Heart right ventricle (tissue), 16 donors: ENCODE measurements at regions not wholly inside any gene's neighbourhood (a gene's known extent, or its start where the extent isn't known, plus 50 kb on each side); places are given as distances from the start of the nearest gene placed in this dataset.
"Not testable (repeated sequence)": the region's sequence is repeated elsewhere in the genome, so short reads cannot be mapped to it uniquely, and the experiment has no call there.

Source experiments
- ATAC-seq, 8 donors: fragments of 200-7000 bp; cut with Tn5 transposase; one replicate each; pipeline ENCODE4 v1.9.1; 2020; ENCODE audit warnings: mild to moderate bottlenecking in 8 of 8, moderate library complexity in 8 of 8, moderate number of reproducible peaks in 1 of 8
- DNase-seq, 2 donors: peaks; one replicate each; pipeline ENCODE4 v3.0.0-alpha.2; 2020
- H3K27ac ChIP-seq, 10 donors: fragments of 200-600 bp; sonication (generic) in 2 of 10; one replicate each; pipeline versions ENCODE4 v1.5.0 to v1.8.0; 2020 to 2022; ENCODE audit warnings: mild to moderate bottlenecking in 3 of 10
- H3K27me3 ChIP-seq, 7 donors: fragments of 200-600 bp; one replicate each; pipeline ENCODE4 v1.8.0; 2021 to 2022; ENCODE audit warnings: mild to moderate bottlenecking in 2 of 7
- H3K36me3 ChIP-seq, 9 donors: fragments of 200-600 bp; sonication (generic) in 1 of 9; one replicate each; pipeline versions ENCODE4 v1.5.0 to v1.8.0; 2020 to 2022; ENCODE audit warnings: mild to moderate bottlenecking in 2 of 9
- H3K4me1 ChIP-seq, 9 donors: fragments of 200-600 bp; sonication (generic) in 1 of 9; one replicate each; pipeline versions ENCODE4 v1.5.0 to v1.8.0; 2020 to 2022; ENCODE audit warnings: mild to moderate bottlenecking in 4 of 9
- H3K4me3 ChIP-seq, 10 donors: fragments of 200-600 bp; sonication (generic) in 2 of 10; one replicate each; pipeline versions ENCODE4 v1.5.0 to v1.8.0; 2020 to 2022; ENCODE audit warnings: mild to moderate bottlenecking in 7 of 10, moderate library complexity in 2 of 10
- H3K9me3 ChIP-seq, 11 donors: fragments of 200-600 bp in 10 of 11; sonication (generic) in 2 of 11; one replicate each; pipeline versions ENCODE4 v1.5.0 to v1.8.0; 2013 to 2022; ENCODE audit warnings: mild to moderate bottlenecking in 2 of 11, control low read depth in 1 of 11, moderate library complexity in 1 of 11
- WGBS, 2 donors: extraction: QIAGEN DNeasy Blood & Tissue Kit; methylation state at CpG; one replicate each; pipeline ENCODE4 v1.1.7; 2013; ENCODE audit warnings: inconsistent platforms in 1 of 2; 5-methylcytosine and 5-hydroxymethylcytosine counted together
- intact Hi-C, 10 donors: fragments of 100-400 bp; cut with DNase I; formaldehyde crosslinking; loops; one replicate each; pipeline versions ENCODE4 v1.11.1 to v1.14.2; 2022
- TF ChIP-seq, protein P1 (sequence below), 9 donors: fragments of 200-600 bp; sonication (generic) in 2 of 9; IDR thresholded peaks; one replicate each; pipeline versions ENCODE4 v1.5.0 to v1.8.0; 2021 to 2022; ENCODE audit warnings: antibody characterized with exemption in 9 of 9, mild to moderate bottlenecking in 5 of 9, moderate library complexity in 1 of 9
- donor health status: Arrhythmogenic right ventricular cardiomyopathy.
- donor health status: ischemic (EF 13 %, LVEDD 7.1; RV severe dilation, severe dysfunction).
- donor health status: healthy with polysubstance abuse.
- donor health status: DM: no; HTN: yes; CAD: no.
- donor health status: DM: no; HTN: no; CAD: no.
- donor health status: ischemic (EF 25% LVEDD 6.9; RV normal size, moderate dysfunction).
- donor health status: ischemic (EF 25% LVEDD 5.7; RV mildly dilated, moderate dysfunction).
- donor health status: healthy.
- donor health status: DM: yes; HTN: yes; CAD: no.
- donor health status: Ischemic cardiomyopathy.
- donor health status: ischemic (EF 35%, LVEDD 5.7; RV mildly dilated, moderate dysfunction).
- donor health status: nonischemic (EF 11% LVEDD 7.7; RV severe dilation, severe dysfunction).
- donor health status: DM: yes; HTN: yes; CAD: no.
- donor health status: PGD.
- donor health status: ischemic (EF 29% LVEDD 5.4; RV normal size, mild dysfunction).
- donor health status: nonischemic (EF 23%, LVEDD 6.1; RV moderate dilation, normal function).

GRCh38 chr5:85340790-85341189, 956.1 kb upstream of the EDIL3 start:
- no peaks in the 10 kb centered on the region for H3K27me3 ChIP-seq
- ATAC-seq (no peak), DNase-seq (no peak)
- H3K4me3 ChIP-seq = no peak overlapping the region
- TF ChIP-seq, protein P1, sequence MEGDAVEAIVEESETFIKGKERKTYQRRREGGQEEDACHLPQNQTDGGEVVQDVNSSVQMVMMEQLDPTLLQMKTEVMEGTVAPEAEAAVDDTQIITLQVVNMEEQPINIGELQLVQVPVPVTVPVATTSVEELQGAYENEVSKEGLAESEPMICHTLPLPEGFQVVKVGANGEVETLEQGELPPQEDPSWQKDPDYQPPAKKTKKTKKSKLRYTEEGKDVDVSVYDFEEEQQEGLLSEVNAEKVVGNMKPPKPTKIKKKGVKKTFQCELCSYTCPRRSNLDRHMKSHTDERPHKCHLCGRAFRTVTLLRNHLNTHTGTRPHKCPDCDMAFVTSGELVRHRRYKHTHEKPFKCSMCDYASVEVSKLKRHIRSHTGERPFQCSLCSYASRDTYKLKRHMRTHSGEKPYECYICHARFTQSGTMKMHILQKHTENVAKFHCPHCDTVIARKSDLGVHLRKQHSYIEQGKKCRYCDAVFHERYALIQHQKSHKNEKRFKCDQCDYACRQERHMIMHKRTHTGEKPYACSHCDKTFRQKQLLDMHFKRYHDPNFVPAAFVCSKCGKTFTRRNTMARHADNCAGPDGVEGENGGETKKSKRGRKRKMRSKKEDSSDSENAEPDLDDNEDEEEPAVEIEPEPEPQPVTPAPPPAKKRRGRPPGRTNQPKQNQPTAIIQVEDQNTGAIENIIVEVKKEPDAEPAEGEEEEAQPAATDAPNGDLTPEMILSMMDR (IDR thresholded peaks at IDR 0.05) = no peak
- H3K27ac ChIP-seq = no peak overlapping the region
- no peaks in the 10 kb centered on the region for H3K9me3 ChIP-seq
- H3K36me3 ChIP-seq = no peaks in the 10 kb centered on the region
- H3K4me1 ChIP-seq = no peaks in the 10 kb centered on the region
- intact Hi-C loops = no loop called here

DNA sequence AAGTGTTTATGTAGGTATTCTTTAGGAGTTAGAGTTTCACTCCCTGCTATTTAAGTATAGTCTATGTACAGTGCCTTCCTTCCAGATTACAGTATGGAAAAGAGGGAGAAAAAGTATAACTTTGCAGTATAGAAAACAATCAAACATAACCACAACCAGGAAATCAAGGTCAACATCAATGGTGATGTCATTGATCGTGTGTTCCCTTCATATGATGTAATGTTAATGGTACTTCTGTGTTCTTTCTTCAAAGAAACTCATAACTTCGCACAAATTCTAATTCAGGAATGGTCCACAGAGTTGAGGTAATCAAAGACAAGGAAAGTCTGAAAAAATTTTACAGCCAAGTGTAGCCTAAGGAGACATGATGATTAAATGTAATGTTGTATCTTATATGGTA, 961.1 kb upstream of the EDIL3 start:
- H3K36me3 ChIP-seq = no peaks in the 10 kb centered on the region
- no peak overlapping the region for H3K27ac ChIP-seq
- H3K4me3 ChIP-seq = no peak overlapping the region
- no peaks in the 10 kb centered on the region for H3K27me3 ChIP-seq
- no peaks in the 10 kb centered on the region for H3K4me1 ChIP-seq
- TF ChIP-seq, protein P1 (IDR thresholded peaks at IDR 0.05) = no peak
- ATAC-seq (no peak), DNase-seq (no peak)
- WGBS, 2 donors = 74 to 76% methylated on average over 2 of the region's 2 CpGs
- no peaks in the 10 kb centered on the region for H3K9me3 ChIP-seq
- intact Hi-C loops = no loop called here

DNA sequence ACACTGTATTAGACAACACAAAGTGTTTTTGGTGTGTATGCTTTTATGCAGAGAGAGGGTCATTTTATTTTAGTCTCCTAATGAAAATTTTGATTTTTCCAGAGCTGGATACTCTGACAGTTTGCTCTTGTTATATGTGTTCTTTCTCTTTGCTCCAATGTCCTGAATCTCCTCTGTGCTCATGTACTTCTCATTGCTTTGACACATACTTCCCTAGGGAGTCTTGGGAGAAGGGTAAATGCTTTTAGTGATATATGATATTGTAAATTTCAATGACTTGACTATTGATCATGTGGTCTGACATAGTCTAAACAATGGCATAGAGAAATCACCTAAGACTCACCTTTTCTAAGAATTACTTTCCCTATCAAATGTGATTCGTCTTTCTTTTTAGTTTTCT, 972.6 kb upstream of the EDIL3 start:
- Histone ChIP-seq H3K36me3 (no peaks in the 10 kb centered on the region), H3K4me1 (no peaks in the 10 kb centered on the region), H3K27ac (no peak overlapping the region), H3K4me3 (no peak overlapping the region), H3K27me3 (no peaks in the 10 kb centered on the region), H3K9me3 (no peaks in the 10 kb centered on the region)
- TF ChIP-seq, protein P1 (IDR thresholded peaks at IDR 0.05) = no peak
- ATAC-seq (no peak), DNase-seq (no peak)
- intact Hi-C loops = no loop called here
- 75 to 88% methylated on average over 1 of the region's 1 CpG for WGBS, 2 donors

DNA sequence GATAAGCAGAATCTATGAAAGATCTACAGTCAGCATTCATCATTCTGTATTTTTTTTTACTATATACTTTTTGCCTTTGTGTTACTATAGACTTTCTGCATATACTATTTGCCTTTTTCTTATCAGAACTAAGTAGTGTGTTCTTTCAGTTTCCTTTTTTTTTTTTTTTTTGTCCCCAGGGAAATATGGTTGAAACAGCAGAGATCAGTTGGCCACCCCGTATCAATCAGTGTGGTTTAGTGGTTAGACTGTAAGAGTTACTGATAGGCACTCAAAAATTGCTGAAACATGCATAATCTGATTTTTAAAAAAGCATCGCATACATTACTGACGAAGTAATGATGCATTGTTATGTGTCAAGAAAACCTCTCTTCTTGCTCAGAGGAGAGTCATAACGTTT, 990.8 kb upstream of the EDIL3 start:
- no peak for ATAC-seq
- WGBS, 2 donors = 51 to 52% methylated on average over 4 of the region's 4 CpGs
- Histone ChIP-seq H3K27me3 (no peaks in the 10 kb centered on the region), H3K27ac (no peak overlapping the region), H3K4me3 (no peak overlapping the region), H3K4me1 (no peaks in the 10 kb centered on the region), H3K9me3 (peaks cover 0 to 18% (median 0%) of the 10 kb centered on the region in 11 donors), H3K36me3 (no peaks in the 10 kb centered on the region)
- intact Hi-C loops = no loop called here
- TF ChIP-seq, protein P1 (IDR thresholded peaks at IDR 0.05) = no peak
- DNase-seq = no peak

DNA sequence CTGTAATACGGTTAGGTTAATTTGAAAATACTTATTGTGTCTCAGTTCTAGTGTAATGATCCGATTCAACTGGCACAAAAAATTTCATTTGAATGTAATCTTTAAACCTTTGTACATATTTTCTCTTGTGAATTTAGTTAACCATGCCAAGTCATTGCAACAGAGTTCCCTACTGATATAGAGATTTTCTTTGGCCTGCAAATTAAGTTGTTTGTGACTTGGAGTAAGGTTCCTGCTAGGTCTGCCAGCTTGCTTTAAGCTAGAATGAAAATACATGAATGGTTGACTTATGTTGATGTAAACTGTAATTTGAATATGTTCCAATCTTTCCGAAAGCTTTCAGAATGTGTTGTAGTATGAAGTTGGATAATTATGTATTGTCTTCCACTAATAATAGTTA, 1004.1 kb upstream of the EDIL3 start:
- TF ChIP-seq, protein P1 (IDR thresholded peaks at IDR 0.05) = no peak
- no peaks in the 10 kb centered on the region for H3K36me3 ChIP-seq

DNA sequence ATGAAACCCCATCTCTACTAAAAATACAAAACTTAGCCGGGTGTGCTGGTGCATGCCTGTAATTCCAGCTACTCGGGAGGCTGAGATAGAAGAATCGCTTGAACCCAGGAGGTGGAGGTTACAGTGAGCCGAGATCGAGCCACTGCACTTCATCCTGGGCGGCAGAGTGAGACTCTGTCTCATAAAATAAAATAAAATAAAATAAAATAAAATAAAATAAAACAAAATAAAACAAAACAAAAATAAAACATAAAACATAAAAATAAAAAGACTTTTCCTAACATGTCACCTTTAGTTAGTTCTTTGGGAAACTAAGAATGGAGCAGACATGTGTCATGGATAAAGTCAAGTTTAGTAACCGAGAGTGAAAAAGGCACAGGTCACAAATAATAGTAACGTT, 1007.6 kb upstream of the EDIL3 start:
- WGBS, 2 donors = 77 to 88% methylated on average over 8 of the region's 8 CpGs
- H3K4me1 ChIP-seq, DNase-seq, H3K36me3 ChIP-seq, H3K9me3 ChIP-seq, intact Hi-C loops, H3K4me3 ChIP-seq, H3K27ac ChIP-seq, H3K27me3 ChIP-seq, ATAC-seq: not testable (repeated sequence)

More for the DNA sequence above, 1004.1 kb upstream of the EDIL3 start:
- peaks cover 0 to 23% (median 3%) of the 10 kb centered on the region in 11 donors for H3K9me3 ChIP-seq
- 73 to 74% methylated on average over 3 of the region's 3 CpGs for WGBS, 2 donors
- H3K4me1 ChIP-seq = no peaks in the 10 kb centered on the region
- ATAC-seq = no peak
- H3K27ac ChIP-seq = no peak overlapping the region
- H3K27me3 ChIP-seq = no peaks in the 10 kb centered on the region
- intact Hi-C loops = no loop called here
- no peak for DNase-seq
- no peak overlapping the region for H3K4me3 ChIP-seq
